ENCODE measurements at regions not wholly inside any gene's neighbourhood (a gene's known extent, or its start where the extent isn't known, plus 50 kb on each side); places are given as distances from the start of the nearest gene placed in this dataset.

GRCh38 chr9:25733336-25733982 is 55.2 kb upstream of the TUSC1 start:
- TF ChIP-seq, protein P1, sequence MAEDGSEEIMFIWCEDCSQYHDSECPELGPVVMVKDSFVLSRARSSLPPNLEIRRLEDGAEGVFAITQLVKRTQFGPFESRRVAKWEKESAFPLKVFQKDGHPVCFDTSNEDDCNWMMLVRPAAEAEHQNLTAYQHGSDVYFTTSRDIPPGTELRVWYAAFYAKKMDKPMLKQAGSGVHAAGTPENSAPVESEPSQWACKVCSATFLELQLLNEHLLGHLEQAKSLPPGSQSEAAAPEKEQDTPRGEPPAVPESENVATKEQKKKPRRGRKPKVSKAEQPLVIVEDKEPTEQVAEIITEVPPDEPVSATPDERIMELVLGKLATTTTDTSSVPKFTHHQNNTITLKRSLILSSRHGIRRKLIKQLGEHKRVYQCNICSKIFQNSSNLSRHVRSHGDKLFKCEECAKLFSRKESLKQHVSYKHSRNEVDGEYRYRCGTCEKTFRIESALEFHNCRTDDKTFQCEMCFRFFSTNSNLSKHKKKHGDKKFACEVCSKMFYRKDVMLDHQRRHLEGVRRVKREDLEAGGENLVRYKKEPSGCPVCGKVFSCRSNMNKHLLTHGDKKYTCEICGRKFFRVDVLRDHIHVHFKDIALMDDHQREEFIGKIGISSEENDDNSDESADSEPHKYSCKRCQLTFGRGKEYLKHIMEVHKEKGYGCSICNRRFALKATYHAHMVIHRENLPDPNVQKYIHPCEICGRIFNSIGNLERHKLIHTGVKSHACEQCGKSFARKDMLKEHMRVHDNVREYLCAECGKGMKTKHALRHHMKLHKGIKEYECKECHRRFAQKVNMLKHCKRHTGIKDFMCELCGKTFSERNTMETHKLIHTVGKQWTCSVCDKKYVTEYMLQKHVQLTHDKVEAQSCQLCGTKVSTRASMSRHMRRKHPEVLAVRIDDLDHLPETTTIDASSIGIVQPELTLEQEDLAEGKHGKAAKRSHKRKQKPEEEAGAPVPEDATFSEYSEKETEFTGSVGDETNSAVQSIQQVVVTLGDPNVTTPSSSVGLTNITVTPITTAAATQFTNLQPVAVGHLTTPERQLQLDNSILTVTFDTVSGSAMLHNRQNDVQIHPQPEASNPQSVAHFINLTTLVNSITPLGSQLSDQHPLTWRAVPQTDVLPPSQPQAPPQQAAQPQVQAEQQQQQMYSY (CRISPR knock-in tag; IDR thresholded peaks at IDR 0.05): no peak
- TF ChIP-seq, protein P2, sequence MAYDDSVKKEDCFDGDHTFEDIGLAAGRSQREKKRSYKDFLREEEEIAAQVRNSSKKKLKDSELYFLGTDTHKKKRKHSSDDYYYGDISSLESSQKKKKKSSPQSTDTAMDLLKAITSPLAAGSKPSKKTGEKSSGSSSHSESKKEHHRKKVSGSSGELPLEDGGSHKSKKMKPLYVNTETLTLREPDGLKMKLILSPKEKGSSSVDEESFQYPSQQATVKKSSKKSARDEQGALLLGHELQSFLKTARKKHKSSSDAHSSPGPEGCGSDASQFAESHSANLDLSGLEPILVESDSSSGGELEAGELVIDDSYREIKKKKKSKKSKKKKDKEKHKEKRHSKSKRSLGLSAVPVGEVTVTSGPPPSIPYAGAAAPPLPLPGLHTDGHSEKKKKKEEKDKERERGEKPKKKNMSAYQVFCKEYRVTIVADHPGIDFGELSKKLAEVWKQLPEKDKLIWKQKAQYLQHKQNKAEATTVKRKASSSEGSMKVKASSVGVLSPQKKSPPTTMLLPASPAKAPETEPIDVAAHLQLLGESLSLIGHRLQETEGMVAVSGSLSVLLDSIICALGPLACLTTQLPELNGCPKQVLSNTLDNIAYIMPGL (CRISPR knock-in tag; IDR thresholded peaks at IDR 0.05): no peak
- TF ChIP-seq ZNF232 (CRISPR knock-in tag; IDR thresholded peaks at IDR 0.05): no peak
- TF ChIP-seq MAX (CRISPR knock-in tag; IDR thresholded peaks at IDR 0.05): no peak
